Uterus (tissue), 3 donors: ENCODE measurements at regions not wholly inside any gene's neighbourhood (a gene's known extent, or its start where the extent isn't known, plus 50 kb on each side); places are given as distances from the start of the nearest gene placed in this dataset.

Source experiments
- DNase-seq, 2 donors: peaks; one replicate each; pipeline ENCODE4 v3.0.0-alpha.2; 2019 to 2020
- H3K27ac ChIP-seq, 2 donors: fragments of 200-600 bp; sonication (generic); 1 replicate in 1 of 2; 2 replicates in 1 of 2; pipeline ENCODE4 v1.5.1; 2016 to 2018
- H3K27me3 ChIP-seq, 2 donors: fragments of 200-600 bp; sonication (generic); one replicate each; pipeline ENCODE4 v1.5.1; 2018 to 2019; ENCODE audit warnings: control low read depth in 1 of 2
- H3K36me3 ChIP-seq, 2 donors: fragments of 200-600 bp; sonication (generic); one replicate each; pipeline ENCODE4 v1.5.1; 2019; ENCODE audit warnings: control low read depth in 1 of 2
- H3K4me1 ChIP-seq, 2 donors: fragments of 200-600 bp; sonication (generic); one replicate each; pipeline ENCODE4 v1.5.1; 2018 to 2019; ENCODE audit warnings: control low read depth in 1 of 2
- H3K4me3 ChIP-seq, 2 donors: fragments of 200-600 bp; sonication (generic); 1 replicate in 1 of 2; 2 replicates in 1 of 2; pipeline ENCODE4 v1.5.1; 2018 to 2019; ENCODE audit warnings: mild to moderate bottlenecking in 1 of 2
- H3K9me3 ChIP-seq, 2 donors: fragments of 200-600 bp; sonication (generic); one replicate each; pipeline ENCODE4 v1.5.1; 2019; ENCODE audit warnings: control low read depth in 1 of 2
- POLR2A ChIP-seq, 2 donors: fragments of 450-650 bp; IDR thresholded peaks; one replicate each; pipeline ENCODE4 v1.6.1; 2016; ENCODE audit warnings: antibody characterized with exemption in 2 of 2, mild to moderate bottlenecking in 1 of 2, moderate library complexity in 1 of 2
- intact Hi-C: fragments of 100-400 bp; cut with DNase I; formaldehyde crosslinking; loops from one replicate; pipeline ENCODE4 v1.15.1; 2023; ENCODE audit warnings: low total_unique reads
- TF ChIP-seq, protein P1 (sequence below), 4 experiments: fragments of 200-600 bp in 2 of 4; fragments of 450-650 bp in 2 of 4; sonication (generic) in 2 of 4; IDR thresholded peaks; one replicate each; pipeline ENCODE4 v1.5.1; 2016 to 2019; ENCODE audit warnings: antibody characterized with exemption in 4 of 4, mild to moderate bottlenecking in 2 of 4, moderate library complexity in 1 of 4
- donor health status: DM: yes; HTN: yes; CAD: no.

DNA sequence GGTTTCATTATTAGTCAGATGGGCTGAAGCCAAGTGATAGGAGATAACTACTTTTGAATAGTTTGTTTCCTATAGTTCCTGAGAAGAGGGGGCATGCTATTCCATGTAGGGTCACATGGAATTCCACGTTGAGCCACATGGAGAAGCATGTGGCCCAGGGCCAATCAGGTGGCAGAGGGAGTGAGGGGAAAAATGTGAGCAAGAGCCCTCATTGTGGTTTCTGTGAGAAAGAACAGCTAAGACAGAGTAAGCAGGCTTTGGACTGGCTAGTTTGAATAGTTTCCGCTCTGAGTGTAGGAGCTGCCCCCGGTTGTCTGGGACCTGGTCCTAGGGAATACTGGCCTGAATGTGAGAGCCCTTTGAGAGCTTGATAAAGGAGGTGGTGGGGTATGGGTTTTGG, 69.9 kb upstream of the CNTNAP4 start:
- no peak for DNase-seq
- Histone ChIP-seq H3K4me1 (no peaks in the 10 kb centered on the region), H3K27ac (no peak overlapping the region), H3K9me3 (no peaks in the 10 kb centered on the region), H3K4me3 (no peak overlapping the region), H3K36me3 (no peaks in the 10 kb centered on the region), H3K27me3 (no peaks in the 10 kb centered on the region)
- TF ChIP-seq, protein P1, sequence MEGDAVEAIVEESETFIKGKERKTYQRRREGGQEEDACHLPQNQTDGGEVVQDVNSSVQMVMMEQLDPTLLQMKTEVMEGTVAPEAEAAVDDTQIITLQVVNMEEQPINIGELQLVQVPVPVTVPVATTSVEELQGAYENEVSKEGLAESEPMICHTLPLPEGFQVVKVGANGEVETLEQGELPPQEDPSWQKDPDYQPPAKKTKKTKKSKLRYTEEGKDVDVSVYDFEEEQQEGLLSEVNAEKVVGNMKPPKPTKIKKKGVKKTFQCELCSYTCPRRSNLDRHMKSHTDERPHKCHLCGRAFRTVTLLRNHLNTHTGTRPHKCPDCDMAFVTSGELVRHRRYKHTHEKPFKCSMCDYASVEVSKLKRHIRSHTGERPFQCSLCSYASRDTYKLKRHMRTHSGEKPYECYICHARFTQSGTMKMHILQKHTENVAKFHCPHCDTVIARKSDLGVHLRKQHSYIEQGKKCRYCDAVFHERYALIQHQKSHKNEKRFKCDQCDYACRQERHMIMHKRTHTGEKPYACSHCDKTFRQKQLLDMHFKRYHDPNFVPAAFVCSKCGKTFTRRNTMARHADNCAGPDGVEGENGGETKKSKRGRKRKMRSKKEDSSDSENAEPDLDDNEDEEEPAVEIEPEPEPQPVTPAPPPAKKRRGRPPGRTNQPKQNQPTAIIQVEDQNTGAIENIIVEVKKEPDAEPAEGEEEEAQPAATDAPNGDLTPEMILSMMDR (IDR thresholded peaks at IDR 0.05) = no peak
- no peak for TF ChIP-seq POLR2A (IDR thresholded peaks at IDR 0.05)
- intact Hi-C loops = no loop called here

DNA sequence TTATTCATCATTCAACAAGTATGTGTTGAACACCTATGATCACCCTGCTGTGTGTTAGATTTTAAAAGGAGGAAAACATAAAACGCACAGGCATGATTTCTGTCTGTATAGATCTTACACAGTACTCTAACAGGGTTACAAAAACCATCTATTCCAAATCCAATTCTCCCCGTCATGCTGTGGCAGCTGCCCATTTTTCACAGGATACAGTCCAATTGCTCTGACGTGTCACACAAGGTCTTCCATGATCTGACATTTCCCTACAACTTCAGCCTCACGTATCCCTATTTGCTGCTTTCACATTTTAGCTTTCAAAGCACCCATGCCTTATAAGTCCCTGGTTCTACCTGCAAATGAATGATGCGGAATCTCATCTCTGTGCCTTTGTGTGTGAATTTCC, 67.0 kb upstream of the CNTNAP4 start:
- Histone ChIP-seq H3K9me3 (no peaks in the 10 kb centered on the region), H3K27ac (no peak overlapping the region), H3K4me1 (no peaks in the 10 kb centered on the region), H3K27me3 (no peaks in the 10 kb centered on the region), H3K36me3 (no peaks in the 10 kb centered on the region), H3K4me3 (no peak overlapping the region)
- no peak for TF ChIP-seq POLR2A (IDR thresholded peaks at IDR 0.05)
- TF ChIP-seq, protein P1 (IDR thresholded peaks at IDR 0.05) = no peak
- no peak for DNase-seq
- intact Hi-C loops = no loop called here

DNA sequence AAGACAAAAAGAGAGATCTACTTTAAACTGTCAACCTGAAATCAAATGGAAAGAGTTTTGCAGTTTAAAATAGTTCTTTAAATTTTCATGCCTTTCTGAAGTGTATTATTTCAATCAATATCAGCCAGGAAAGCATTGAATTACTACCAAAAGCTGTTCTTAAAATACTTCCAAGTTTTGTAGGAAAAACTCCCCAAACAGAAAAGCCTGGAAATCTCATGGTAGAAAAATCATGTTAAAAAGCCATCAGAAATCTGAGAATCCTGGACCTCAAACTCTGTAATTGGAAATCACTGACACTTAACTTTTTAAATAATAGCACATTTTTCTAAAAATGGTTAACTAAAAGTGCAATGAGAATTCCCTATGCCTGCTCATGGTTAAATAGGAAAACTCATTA, 63.3 kb upstream of the CNTNAP4 start:
- H3K4me3 ChIP-seq = no peak overlapping the region
- DNase-seq = no peak
- no peaks in the 10 kb centered on the region for H3K27me3 ChIP-seq
- no peak for TF ChIP-seq POLR2A (IDR thresholded peaks at IDR 0.05)
- TF ChIP-seq, protein P1 (IDR thresholded peaks at IDR 0.05) = no peak
- no peaks in the 10 kb centered on the region for H3K9me3 ChIP-seq
- no peak overlapping the region for H3K27ac ChIP-seq
- intact Hi-C loops = no loop called here
- H3K36me3 ChIP-seq = no peaks in the 10 kb centered on the region
- H3K4me1 ChIP-seq = no peaks in the 10 kb centered on the region

DNA sequence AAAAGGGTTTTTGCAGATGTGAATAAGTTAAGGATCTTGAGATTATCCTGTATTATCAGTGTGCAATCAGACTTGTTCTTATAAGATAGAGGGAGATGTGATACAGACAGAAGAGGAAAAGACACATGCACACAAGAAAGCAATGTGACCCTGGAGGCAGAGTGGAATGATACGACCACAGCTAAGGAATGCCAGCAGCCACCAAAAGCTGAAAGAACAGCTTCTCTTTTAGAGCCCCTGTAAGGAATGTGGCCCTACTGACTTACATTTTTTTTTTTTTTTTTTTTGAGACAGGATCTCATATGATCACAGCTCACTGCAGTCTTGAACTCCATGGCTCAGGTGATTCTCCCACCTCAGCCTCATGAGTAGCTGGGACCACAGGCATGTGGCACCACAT, 62.3 kb upstream of the CNTNAP4 start:
- no peak overlapping the region for H3K4me3 ChIP-seq
- TF ChIP-seq, protein P1 (IDR thresholded peaks at IDR 0.05) = no peak
- TF ChIP-seq POLR2A (IDR thresholded peaks at IDR 0.05) = no peak
- H3K36me3 ChIP-seq = no peaks in the 10 kb centered on the region
- H3K27me3 ChIP-seq = no peaks in the 10 kb centered on the region
- no peaks in the 10 kb centered on the region for H3K4me1 ChIP-seq
- no peak overlapping the region for H3K27ac ChIP-seq
- no peaks in the 10 kb centered on the region for H3K9me3 ChIP-seq
- DNase-seq = no peak
- intact Hi-C loops = no loop called here

DNA sequence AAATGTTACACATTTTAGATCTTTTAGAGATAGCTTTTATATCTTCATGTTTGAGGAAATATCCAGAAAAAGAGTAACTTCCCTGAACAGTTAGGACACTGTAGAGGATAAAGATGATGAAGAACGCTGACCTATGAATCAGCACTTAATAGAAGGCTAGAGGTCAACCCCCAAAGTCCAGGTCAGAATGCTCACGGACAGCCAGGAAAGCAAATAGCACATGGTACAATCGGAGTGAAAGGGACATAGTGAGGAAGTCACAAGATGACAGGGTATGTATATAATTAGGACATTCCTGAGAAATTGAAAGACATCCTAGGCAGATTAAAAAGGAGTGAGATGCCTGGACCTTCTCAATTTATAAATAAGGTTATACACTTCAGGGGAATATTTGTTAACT, 55.1 kb upstream of the CNTNAP4 start:
- intact Hi-C loops = no loop called here
- H3K36me3 ChIP-seq = no peaks in the 10 kb centered on the region
- H3K27ac ChIP-seq = no peak overlapping the region
- no peaks in the 10 kb centered on the region for H3K4me1 ChIP-seq
- H3K4me3 ChIP-seq = no peak overlapping the region
- no peak for DNase-seq
- H3K9me3 ChIP-seq = no peaks in the 10 kb centered on the region
- TF ChIP-seq, protein P1 (IDR thresholded peaks at IDR 0.05) = no peak
- no peak for TF ChIP-seq POLR2A (IDR thresholded peaks at IDR 0.05)
- H3K27me3 ChIP-seq = no peaks in the 10 kb centered on the region
